HCEC 1CT (cell line): ENCODE measurements at regions not wholly inside any gene's neighbourhood (a gene's known extent, or its start where the extent isn't known, plus 50 kb on each side); places are given as distances from the start of the nearest gene placed in this dataset.
A peak's percentile ranks its signal among the peaks of the same experiment; 100 is the strongest.
"Not testable (repeated sequence)": the region's sequence is repeated elsewhere in the genome, so short reads cannot be mapped to it uniquely, and the experiment has no call there.

Source experiments
- DNase-seq: peaks from one replicate; pipeline ENCODE4 v3.0.0-alpha.2; 2017

- no peak for DNase-seq
Measured at GRCh38 chr3:78090382-78090781, 1050.5 kb downstream of the ROBO2 start.

GRCh38 chr3:78091478-78092119, 1051.7 kb downstream of the ROBO2 start:
- no peak for DNase-seq

GRCh38 chr3:78092574-78092973, 1052.7 kb downstream of the ROBO2 start:
- peak; percentile 13 for DNase-seq

- DNase-seq: no peak
Measured at GRCh38 chr3:78096488-78097255, 1056.8 kb downstream of the ROBO2 start.

GRCh38 chr3:78098367-78098766, 1058.5 kb downstream of the ROBO2 start:
- DNase-seq: no peak

GRCh38 chr3:78101384-78101783, 1061.5 kb downstream of the ROBO2 start:
- no peak for DNase-seq

GRCh38 chr3:78108269-78108961, 1068.5 kb downstream of the ROBO2 start:
- DNase-seq: not testable (repeated sequence)

- DNase-seq: no peak
Measured at GRCh38 chr3:78112291-78113010, 1072.6 kb downstream of the ROBO2 start.

- DNase-seq: no peak
Measured at GRCh38 chr3:78115983-78116382, 1076.1 kb downstream of the ROBO2 start.

- no peak for DNase-seq
Measured at GRCh38 chr3:78116874-78117273, 1077.0 kb downstream of the ROBO2 start.

- no peak for DNase-seq
Measured at GRCh38 chr3:78123058-78123457, 1083.2 kb downstream of the ROBO2 start.

GRCh38 chr3:78129707-78130106, 1089.8 kb downstream of the ROBO2 start:
- no peak for DNase-seq

- no peak for DNase-seq
Measured at GRCh38 chr3:78130741-78131290, 1090.9 kb downstream of the ROBO2 start.

GRCh38 chr3:78134496-78134895, 1094.6 kb downstream of the ROBO2 start:
- no peak for DNase-seq

GRCh38 chr3:78139166-78139565, 1099.3 kb downstream of the ROBO2 start:
- DNase-seq: peak; percentile 79

- peak; percentile 28 for DNase-seq
Measured at GRCh38 chr3:78140274-78140673, 1100.4 kb downstream of the ROBO2 start.

GRCh38 chr3:78140866-78141265, 1101.0 kb downstream of the ROBO2 start:
- no peak for DNase-seq

GRCh38 chr3:78141269-78141668, 1101.4 kb downstream of the ROBO2 start:
- peak; percentile 85 for DNase-seq

- no peak for DNase-seq
Measured at GRCh38 chr3:78143000-78143399, 1103.1 kb downstream of the ROBO2 start.

GRCh38 chr3:78148986-78149717, 1109.3 kb downstream of the ROBO2 start:
- no peak for DNase-seq

- DNase-seq: no peak
Measured at GRCh38 chr3:78153973-78154372, 1114.1 kb downstream of the ROBO2 start.

- DNase-seq: no peak
Measured at GRCh38 chr3:78154521-78155186, 1114.8 kb downstream of the ROBO2 start.
